ENCODE measurements at regions not wholly inside any gene's neighbourhood (a gene's known extent, or its start where the extent isn't known, plus 50 kb on each side); places are given as distances from the start of the nearest gene placed in this dataset.

DNA sequence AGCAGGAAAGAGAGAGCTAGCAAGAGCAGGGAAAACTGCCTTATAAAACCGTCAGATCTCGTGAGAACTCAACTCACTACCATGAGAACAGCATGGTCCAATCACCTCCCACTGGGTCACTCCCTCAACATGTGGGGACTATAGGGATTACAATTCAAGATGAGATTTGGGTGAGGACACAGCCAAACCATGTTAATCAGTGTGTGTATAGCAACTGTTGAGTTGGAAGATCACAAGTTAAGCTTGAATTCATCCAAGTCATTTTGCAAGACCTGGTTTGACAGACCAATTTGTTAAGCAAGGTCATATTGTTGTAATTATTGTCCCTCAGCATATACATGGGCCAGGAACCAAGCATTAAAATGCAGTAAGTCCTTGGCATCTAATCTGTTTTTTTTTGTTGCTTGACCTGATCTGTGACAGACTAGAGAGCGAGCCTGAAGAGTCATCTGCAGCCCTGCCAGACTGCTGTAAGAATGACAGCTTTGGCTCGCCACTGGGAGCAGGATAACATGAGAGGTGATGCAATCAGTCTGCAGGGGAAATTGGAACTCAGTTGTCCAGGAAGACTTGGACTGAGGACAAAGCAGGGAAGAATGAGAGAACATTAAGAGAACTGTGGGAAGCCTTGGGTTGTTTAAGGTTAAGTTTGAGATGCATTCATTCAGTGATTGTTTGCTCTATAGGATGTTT is 297.6 kb upstream of the SEL1L start:
- TF ChIP-seq, protein P1, sequence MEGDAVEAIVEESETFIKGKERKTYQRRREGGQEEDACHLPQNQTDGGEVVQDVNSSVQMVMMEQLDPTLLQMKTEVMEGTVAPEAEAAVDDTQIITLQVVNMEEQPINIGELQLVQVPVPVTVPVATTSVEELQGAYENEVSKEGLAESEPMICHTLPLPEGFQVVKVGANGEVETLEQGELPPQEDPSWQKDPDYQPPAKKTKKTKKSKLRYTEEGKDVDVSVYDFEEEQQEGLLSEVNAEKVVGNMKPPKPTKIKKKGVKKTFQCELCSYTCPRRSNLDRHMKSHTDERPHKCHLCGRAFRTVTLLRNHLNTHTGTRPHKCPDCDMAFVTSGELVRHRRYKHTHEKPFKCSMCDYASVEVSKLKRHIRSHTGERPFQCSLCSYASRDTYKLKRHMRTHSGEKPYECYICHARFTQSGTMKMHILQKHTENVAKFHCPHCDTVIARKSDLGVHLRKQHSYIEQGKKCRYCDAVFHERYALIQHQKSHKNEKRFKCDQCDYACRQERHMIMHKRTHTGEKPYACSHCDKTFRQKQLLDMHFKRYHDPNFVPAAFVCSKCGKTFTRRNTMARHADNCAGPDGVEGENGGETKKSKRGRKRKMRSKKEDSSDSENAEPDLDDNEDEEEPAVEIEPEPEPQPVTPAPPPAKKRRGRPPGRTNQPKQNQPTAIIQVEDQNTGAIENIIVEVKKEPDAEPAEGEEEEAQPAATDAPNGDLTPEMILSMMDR (IDR thresholded peaks at IDR 0.05), result no peak
- no peak for TF ChIP-seq BHLHE40 (IDR thresholded peaks at IDR 0.05; ENCODE audit: low read depth, low read length)
- no peak for TF ChIP-seq RAD21 (conservative IDR thresholded peaks at IDR 0.05 in 1 of 2, IDR thresholded peaks at IDR 0.05 in 1 of 2)
